GM23338 (cell line): ENCODE measurements at regions not wholly inside any gene's neighbourhood (a gene's known extent, or its start where the extent isn't known, plus 50 kb on each side); places are given as distances from the start of the nearest gene placed in this dataset.

ENCODE experiments used
- ATAC-seq: fragments of 200-7000 bp; cut with Tn5 transposase; 3 replicates; pipeline ENCODE4 v1.9.1; 2020
- DNase-seq: peaks from one replicate; pipeline ENCODE4 v3.0.0-alpha.2; 2015; ENCODE audit warnings: low spot score
- H2AFZ ChIP-seq: fragments of 200-600 bp; sonication (generic); 2 replicates; pipeline ENCODE4 v1.8.0; 2016; ENCODE audit warnings: antibody characterized with exemption, mild to moderate bottlenecking, moderate library complexity
- H3F3A ChIP-seq: fragments of 200-600 bp; sonication (generic); replicated peaks from 2 replicates; pipeline ENCODE4 v1.8.0; 2017; ENCODE audit warnings: antibody characterized with exemption, mixed run types, low read depth
- H3K27ac ChIP-seq: fragments of 200-600 bp; sonication (generic); 2 replicates; pipeline ENCODE4 v1.6.1; 2016; ENCODE audit warnings: low read depth
- H3K27me3 ChIP-seq: fragments of 200-600 bp; sonication (generic); 2 replicates; pipeline ENCODE4 v1.8.0; 2016; ENCODE audit warnings: mild to moderate bottlenecking, mixed run types, moderate library complexity; ENCODE audit not compliant: insufficient read depth
- H3K36me3 ChIP-seq: fragments of 200-600 bp; sonication (generic); 2 replicates; pipeline ENCODE4 v1.8.0; 2016; ENCODE audit warnings: mild to moderate bottlenecking; ENCODE audit not compliant: insufficient read depth
- H3K4me1 ChIP-seq: fragments of 200-600 bp; sonication (generic); 2 replicates; pipeline ENCODE4 v1.8.0; 2016; ENCODE audit warnings: mild to moderate bottlenecking, moderate library complexity; ENCODE audit not compliant: insufficient read depth
- H3K4me2 ChIP-seq: fragments of 200-600 bp; sonication (generic); 2 replicates; pipeline ENCODE4 v1.7.1; 2017; ENCODE audit warnings: mixed run types
- H3K4me3 ChIP-seq: fragments of 200-600 bp; sonication (generic); 2 replicates; pipeline ENCODE4 v1.6.1; 2016; ENCODE audit warnings: mixed run types
- H3K79me2 ChIP-seq: fragments of 200-600 bp; sonication (generic); replicated peaks from 2 replicates; pipeline ENCODE4 v1.8.0; 2017; ENCODE audit warnings: mild to moderate bottlenecking; ENCODE audit not compliant: insufficient read depth
- H3K9me2 ChIP-seq: fragments of 200-600 bp; sonication (generic); 2 replicates; pipeline ENCODE4 v1.8.0; 2017; ENCODE audit not compliant: insufficient read depth
- H4K20me1 ChIP-seq: fragments of 200-600 bp; sonication (generic); replicated peaks from 2 replicates; pipeline ENCODE4 v1.8.0; 2017; ENCODE audit warnings: mild to moderate bottlenecking; ENCODE audit not compliant: insufficient read depth
- H3K27ac Mint-ChIP-seq: 2 replicates; pipeline ENCODE4 v1.8.0; 2020; ENCODE audit warnings: inconsistent platforms, mild to moderate bottlenecking, moderate library complexity, mixed read lengths
- H3K27me3 Mint-ChIP-seq: 3 replicates; pipeline ENCODE4 v1.8.0; 2022; ENCODE audit warnings: low read depth, mild to moderate bottlenecking, moderate library complexity, mixed read lengths, inconsistent platforms; ENCODE audit not compliant: insufficient read depth, poor library complexity
- H3K36me3 Mint-ChIP-seq: 3 replicates; pipeline ENCODE4 v1.8.0; 2021; ENCODE audit warnings: low read depth, mild to moderate bottlenecking, inconsistent platforms, moderate library complexity, mixed read lengths
- H3K4me1 Mint-ChIP-seq: 3 replicates; pipeline ENCODE4 v1.8.0; 2020; ENCODE audit warnings: mild to moderate bottlenecking, inconsistent platforms, mixed read lengths
- H3K4me3 Mint-ChIP-seq: 3 replicates; pipeline ENCODE4 v1.8.0; 2021; ENCODE audit warnings: moderate library complexity, mild to moderate bottlenecking, inconsistent platforms, mixed read lengths
- H3K9me3 Mint-ChIP-seq: 3 replicates; pipeline ENCODE4 v1.8.0; 2020; ENCODE audit warnings: moderate library complexity, mild to moderate bottlenecking, inconsistent platforms, mixed read lengths
- EZH2 ChIP-seq: fragments of 200-600 bp; sonication (generic); IDR thresholded peaks from one replicate; pipeline ENCODE4 v1.8.0; 2017; ENCODE audit warnings: antibody characterized with exemption, mild to moderate bottlenecking, low read depth; ENCODE audit not compliant: unreplicated experiment
- EZH2phosphoT487 ChIP-seq: fragments of 200-600 bp; sonication (generic); IDR thresholded peaks from one replicate; pipeline ENCODE4 v1.8.1; 2018; ENCODE audit warnings: antibody characterized with exemption; ENCODE audit not compliant: unreplicated experiment
- JUNB ChIP-seq: IDR thresholded peaks from one replicate; pipeline ENCODE4 v1.6.1; 2016; ENCODE audit warnings: antibody characterized with exemption; ENCODE audit not compliant: unreplicated experiment
- POLR2AphosphoS5 ChIP-seq: IDR thresholded peaks from 2 replicates; pipeline ENCODE4 v1.6.1; 2016; ENCODE audit warnings: antibody characterized with exemption, low read depth
- STAT1 ChIP-seq: IDR thresholded peaks from one replicate; pipeline ENCODE4 v1.6.1; 2016; ENCODE audit warnings: antibody characterized with exemption; ENCODE audit not compliant: unreplicated experiment
- ZNF331 ChIP-seq: fragments of 250-450 bp; sonication (Bioruptor Pico); IDR thresholded peaks from 2 replicates; pipeline ENCODE4 v1.5.0; 2020; ENCODE audit warnings: low read depth, mild to moderate bottlenecking, moderate library complexity
- TF ChIP-seq, protein P1 (sequence below): fragments of 250-450 bp; sonication (Bioruptor Pico); IDR thresholded peaks from 2 replicates; pipeline ENCODE4 v1.5.0; 2020; ENCODE audit warnings: mild to moderate bottlenecking, moderate library complexity
- TF ChIP-seq, protein P2 (sequence below): IDR thresholded peaks from 2 replicates; pipeline ENCODE4 v1.6.1; 2016; ENCODE audit warnings: antibody characterized with exemption

DNA sequence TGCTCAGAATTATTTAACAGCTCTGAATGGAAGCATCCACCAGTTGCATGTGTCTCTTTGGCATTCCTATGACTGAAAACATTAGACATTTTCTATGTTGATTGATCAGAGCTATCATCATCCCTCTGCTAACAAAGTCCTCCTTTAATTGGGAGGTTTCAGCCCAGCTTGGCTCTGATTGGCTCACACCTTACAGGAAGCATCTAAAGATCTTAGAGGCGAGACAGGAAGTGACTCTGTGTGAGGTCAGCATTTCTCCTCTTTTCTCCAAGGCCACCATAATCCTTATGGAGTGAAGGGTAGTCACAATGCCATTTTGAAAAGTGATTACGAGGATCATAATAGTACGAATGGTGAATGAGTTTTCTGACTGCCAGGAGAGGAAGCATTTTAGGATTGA, 260.8 kb downstream of the MIAT start (continued):
- TF ChIP-seq, protein P1, sequence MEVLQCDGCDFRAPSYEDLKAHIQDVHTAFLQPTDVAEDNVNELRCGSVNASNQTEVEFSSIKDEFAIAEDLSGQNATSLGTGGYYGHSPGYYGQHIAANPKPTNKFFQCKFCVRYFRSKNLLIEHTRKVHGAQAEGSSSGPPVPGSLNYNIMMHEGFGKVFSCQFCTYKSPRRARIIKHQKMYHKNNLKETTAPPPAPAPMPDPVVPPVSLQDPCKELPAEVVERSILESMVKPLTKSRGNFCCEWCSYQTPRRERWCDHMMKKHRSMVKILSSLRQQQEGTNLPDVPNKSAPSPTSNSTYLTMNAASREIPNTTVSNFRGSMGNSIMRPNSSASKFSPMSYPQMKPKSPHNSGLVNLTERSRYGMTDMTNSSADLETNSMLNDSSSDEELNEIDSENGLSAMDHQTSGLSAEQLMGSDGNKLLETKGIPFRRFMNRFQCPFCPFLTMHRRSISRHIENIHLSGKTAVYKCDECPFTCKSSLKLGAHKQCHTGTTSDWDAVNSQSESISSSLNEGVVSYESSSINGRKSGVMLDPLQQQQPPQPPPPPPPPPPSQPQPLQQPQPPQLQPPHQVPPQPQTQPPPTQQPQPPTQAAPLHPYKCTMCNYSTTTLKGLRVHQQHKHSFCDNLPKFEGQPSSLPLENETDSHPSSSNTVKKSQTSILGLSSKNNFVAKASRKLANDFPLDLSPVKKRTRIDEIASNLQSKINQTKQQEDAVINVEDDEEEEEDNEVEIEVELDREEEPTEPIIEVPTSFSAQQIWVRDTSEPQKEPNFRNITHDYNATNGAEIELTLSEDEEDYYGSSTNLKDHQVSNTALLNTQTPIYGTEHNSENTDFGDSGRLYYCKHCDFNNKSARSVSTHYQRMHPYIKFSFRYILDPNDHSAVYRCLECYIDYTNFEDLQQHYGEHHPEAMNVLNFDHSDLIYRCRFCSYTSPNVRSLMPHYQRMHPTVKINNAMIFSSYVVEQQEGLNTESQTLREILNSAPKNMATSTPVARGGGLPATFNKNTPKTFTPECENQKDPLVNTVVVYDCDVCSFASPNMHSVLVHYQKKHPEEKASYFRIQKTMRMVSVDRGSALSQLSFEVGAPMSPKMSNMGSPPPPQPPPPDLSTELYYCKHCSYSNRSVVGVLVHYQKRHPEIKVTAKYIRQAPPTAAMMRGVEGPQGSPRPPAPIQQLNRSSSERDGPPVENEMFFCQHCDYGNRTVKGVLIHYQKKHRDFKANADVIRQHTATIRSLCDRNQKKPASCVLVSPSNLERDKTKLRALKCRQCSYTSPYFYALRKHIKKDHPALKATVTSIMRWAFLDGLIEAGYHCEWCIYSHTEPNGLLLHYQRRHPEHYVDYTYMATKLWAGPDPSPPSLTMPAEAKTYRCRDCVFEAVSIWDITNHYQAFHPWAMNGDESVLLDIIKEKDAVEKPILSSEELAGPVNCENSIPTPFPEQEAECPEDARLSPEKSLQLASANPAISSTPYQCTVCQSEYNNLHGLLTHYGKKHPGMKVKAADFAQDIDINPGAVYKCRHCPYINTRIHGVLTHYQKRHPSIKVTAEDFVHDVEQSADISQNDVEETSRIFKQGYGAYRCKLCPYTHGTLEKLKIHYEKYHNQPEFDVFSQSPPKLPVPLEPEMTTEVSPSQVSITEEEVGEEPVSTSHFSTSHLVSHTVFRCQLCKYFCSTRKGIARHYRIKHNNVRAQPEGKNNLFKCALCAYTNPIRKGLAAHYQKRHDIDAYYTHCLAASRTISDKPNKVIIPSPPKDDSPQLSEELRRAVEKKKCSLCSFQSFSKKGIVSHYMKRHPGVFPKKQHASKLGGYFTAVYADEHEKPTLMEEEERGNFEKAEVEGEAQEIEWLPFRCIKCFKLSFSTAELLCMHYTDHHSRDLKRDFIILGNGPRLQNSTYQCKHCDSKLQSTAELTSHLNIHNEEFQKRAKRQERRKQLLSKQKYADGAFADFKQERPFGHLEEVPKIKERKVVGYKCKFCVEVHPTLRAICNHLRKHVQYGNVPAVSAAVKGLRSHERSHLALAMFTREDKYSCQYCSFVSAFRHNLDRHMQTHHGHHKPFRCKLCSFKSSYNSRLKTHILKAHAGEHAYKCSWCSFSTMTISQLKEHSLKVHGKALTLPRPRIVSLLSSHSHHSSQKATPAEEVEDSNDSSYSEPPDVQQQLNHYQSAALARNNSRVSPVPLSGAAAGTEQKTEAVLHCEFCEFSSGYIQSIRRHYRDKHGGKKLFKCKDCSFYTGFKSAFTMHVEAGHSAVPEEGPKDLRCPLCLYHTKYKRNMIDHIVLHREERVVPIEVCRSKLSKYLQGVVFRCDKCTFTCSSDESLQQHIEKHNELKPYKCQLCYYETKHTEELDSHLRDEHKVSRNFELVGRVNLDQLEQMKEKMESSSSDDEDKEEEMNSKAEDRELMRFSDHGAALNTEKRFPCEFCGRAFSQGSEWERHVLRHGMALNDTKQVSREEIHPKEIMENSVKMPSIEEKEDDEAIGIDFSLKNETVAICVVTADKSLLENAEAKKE (CRISPR knock-in tag): no peak
- no peak for TF ChIP-seq POLR2AphosphoS5
- TF ChIP-seq, protein P2, sequence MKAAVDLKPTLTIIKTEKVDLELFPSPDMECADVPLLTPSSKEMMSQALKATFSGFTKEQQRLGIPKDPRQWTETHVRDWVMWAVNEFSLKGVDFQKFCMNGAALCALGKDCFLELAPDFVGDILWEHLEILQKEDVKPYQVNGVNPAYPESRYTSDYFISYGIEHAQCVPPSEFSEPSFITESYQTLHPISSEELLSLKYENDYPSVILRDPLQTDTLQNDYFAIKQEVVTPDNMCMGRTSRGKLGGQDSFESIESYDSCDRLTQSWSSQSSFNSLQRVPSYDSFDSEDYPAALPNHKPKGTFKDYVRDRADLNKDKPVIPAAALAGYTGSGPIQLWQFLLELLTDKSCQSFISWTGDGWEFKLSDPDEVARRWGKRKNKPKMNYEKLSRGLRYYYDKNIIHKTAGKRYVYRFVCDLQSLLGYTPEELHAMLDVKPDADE: no peak

- no peaks in the 10 kb centered on the region for H3K27me3 ChIP-seq
- H3K4me1 Mint-ChIP-seq: peaks cover 19% of the 10 kb centered on the region
- no peaks in the 10 kb centered on the region for H4K20me1 ChIP-seq
- no peaks in the 10 kb centered on the region for H3F3A ChIP-seq
- H3K4me3 ChIP-seq: no peak overlapping the region
- no peaks in the 10 kb centered on the region for H3K36me3 Mint-ChIP-seq
- no peak overlapping the region for H2AFZ ChIP-seq
- H3K4me3 Mint-ChIP-seq: no peak overlapping the region
- H3K9me2 ChIP-seq: 0 out of 2 replicates have a peak, but pooled peaks cover 6% of the 10 kb centered on the region
- no peak for TF ChIP-seq STAT1
- no peak for TF ChIP-seq EZH2phosphoT487
- TF ChIP-seq POLR2AphosphoS5: no peak
- TF ChIP-seq ZNF331 (CRISPR knock-in tag): no peak
- TF ChIP-seq, protein P1 (CRISPR knock-in tag): no peak
- TF ChIP-seq JUNB: no peak
- no peak for TF ChIP-seq EZH2
- H3K27ac ChIP-seq: no peak overlapping the region
- H3K27ac Mint-ChIP-seq: no peak overlapping the region
- H3K4me2 ChIP-seq: no peak overlapping the region
- ATAC-seq: no peak
- peaks cover 2% of the 10 kb centered on the region; the same call in 2 of the 3 replicates for H3K9me3 Mint-ChIP-seq
- H3K27me3 Mint-ChIP-seq: no peaks in the 10 kb centered on the region
- DNase-seq: no peak
- H3K36me3 ChIP-seq: no peaks in the 10 kb centered on the region
- H3K79me2 ChIP-seq: no peaks in the 10 kb centered on the region
- H3K4me1 ChIP-seq: peaks cover 13% of the 10 kb centered on the region; the same call in 1 of the 2 replicates
Measured at GRCh38 chr22:26921726-26922125, 264.3 kb downstream of the MIAT start.
